ENCODE measurements at regions not wholly inside any gene's neighbourhood (a gene's known extent, or its start where the extent isn't known, plus 50 kb on each side); places are given as distances from the start of the nearest gene placed in this dataset.

GRCh38 chr13:63201493-63201892 is 1785.8 kb upstream of the PCDH20 start:
- Histone ChIP-seq H3K27me3 (ENCODE audit: control insufficient read depth in 1 of 2, insufficient read depth in 2 of 2, low read length in 2 of 2) (no peaks in the 10 kb centered on the region), H3K9me3 (ENCODE audit: low read length) (no peaks in the 10 kb centered on the region), H3K4me1 (ENCODE audit: insufficient read depth, low read length) (no peaks in the 10 kb centered on the region), H3K9ac (ENCODE audit: insufficient read depth, low read depth, low read length) (no peak overlapping the region), H3K79me2 (ENCODE audit: insufficient read depth, low read length) (no peaks in the 10 kb centered on the region), H3K4me3 (replicated peaks in 1 of 3; ENCODE audit: insufficient read depth in 1 of 3, low read depth in 2 of 3, low read length in 3 of 3) (no peak overlapping the region), H3K36me3 (replicated peaks in 1 of 2; ENCODE audit: control insufficient read depth in 1 of 2, insufficient read depth in 2 of 2, low read length in 2 of 2) (no peaks in the 10 kb centered on the region), H4K20me1 (ENCODE audit: insufficient read depth, low read length) (no peaks in the 10 kb centered on the region), H2AFZ (ENCODE audit: low read length) (no peak overlapping the region), H3K27ac (ENCODE audit: extremely low read length, insufficient read depth, low read length) (no peak overlapping the region), H3K4me2 (ENCODE audit: low read depth, low read length) (no peak overlapping the region)
- DNase-seq (ENCODE audit: low spot score) (no peak), ATAC-seq (no peak), FAIRE-seq (no peak)
- BruUV-seq (replicated peaks) = no TSS peak
- WGBS (ENCODE audit: low lambda C conversion rate) = 67% methylated on average over 1 of the region's 1 CpG
- intact Hi-C loops (cut with micrococcal nuclease; ENCODE audit: unreplicated experiment) (no loop called here), in situ Hi-C loops (cut with HindIII; ENCODE audit: extremely low pct_ligation_motif_present, low pct_unique_long_range_greater_than_20kb) (no loop called here)
- ChIA-PET POLR2A (no interaction called here), CTCF (ENCODE audit: low intra/inter-chr PET ratio, low total read pairs) (no interaction called here)
- no peak for TF ChIP-seq ZNF547 (CRISPR knock-in tag; IDR thresholded peaks at IDR 0.05)
- no peak for TF ChIP-seq MTF1 (CRISPR knock-in tag; IDR thresholded peaks at IDR 0.05)
- no peak for TF ChIP-seq TFDP1 (CRISPR knock-in tag; IDR thresholded peaks at IDR 0.05; ENCODE audit: borderline replicate concordance)
- no peak for TF ChIP-seq TEAD3 (CRISPR knock-in tag; optimal IDR thresholded peaks at IDR 0.05; ENCODE audit: borderline replicate concordance)
- no peak for TF ChIP-seq ZMYM2 (CRISPR knock-in tag; IDR thresholded peaks at IDR 0.05)
- no peak for TF ChIP-seq CC2D1A (CRISPR knock-in tag; IDR thresholded peaks at IDR 0.05)
- no peak for TF ChIP-seq ZNF225 (CRISPR knock-in tag; IDR thresholded peaks at IDR 0.05)
- no peak for TF ChIP-seq ZNF282 (IDR thresholded peaks at IDR 0.05; ENCODE audit: partially characterized antibody)
- no peak for TF ChIP-seq HHEX (CRISPR knock-in tag; IDR thresholded peaks at IDR 0.05)
- TF ChIP-seq ZNF75D (CRISPR knock-in tag; IDR thresholded peaks at IDR 0.05; ENCODE audit: borderline replicate concordance) = no peak

- DNase-seq (ENCODE audit: low spot score) (no peak), ATAC-seq (no peak), FAIRE-seq (no peak)
- Histone ChIP-seq H3K9me3 (ENCODE audit: low read length) (no peaks in the 10 kb centered on the region), H3K36me3 (replicated peaks in 1 of 2; ENCODE audit: control insufficient read depth in 1 of 2, insufficient read depth in 2 of 2, low read length in 2 of 2) (no peaks in the 10 kb centered on the region), H3K27ac (ENCODE audit: extremely low read length, insufficient read depth, low read length) (no peak overlapping the region), H3K27me3 (ENCODE audit: control insufficient read depth in 1 of 2, insufficient read depth in 2 of 2, low read length in 2 of 2) (no peaks in the 10 kb centered on the region), H3K4me3 (replicated peaks in 1 of 3; ENCODE audit: insufficient read depth in 1 of 3, low read depth in 2 of 3, low read length in 3 of 3) (no peak overlapping the region), H3K4me1 (ENCODE audit: insufficient read depth, low read length) (no peaks in the 10 kb centered on the region), H4K20me1 (ENCODE audit: insufficient read depth, low read length) (no peaks in the 10 kb centered on the region), H3K79me2 (ENCODE audit: insufficient read depth, low read length) (no peaks in the 10 kb centered on the region), H3K9ac (ENCODE audit: insufficient read depth, low read depth, low read length) (no peak overlapping the region), H2AFZ (ENCODE audit: low read length) (no peak overlapping the region), H3K4me2 (ENCODE audit: low read depth, low read length) (no peak overlapping the region)
- in situ Hi-C loops (cut with HindIII; ENCODE audit: extremely low pct_ligation_motif_present, low pct_unique_long_range_greater_than_20kb) (no loop called here), intact Hi-C loops (cut with micrococcal nuclease; ENCODE audit: unreplicated experiment) (no loop called here)
- POLR2A ChIA-PET = no interaction called here
- CTCF ChIA-PET (ENCODE audit: low intra/inter-chr PET ratio, low total read pairs) = no interaction called here
- BruUV-seq (replicated peaks) = no TSS peak
- TF ChIP-seq MIER2 (CRISPR knock-in tag; IDR thresholded peaks at IDR 0.05) (no peak), ZMYM4 (CRISPR knock-in tag; IDR thresholded peaks at IDR 0.05) (no peak), ZNF567 (CRISPR knock-in tag; IDR thresholded peaks at IDR 0.05; ENCODE audit: borderline replicate concordance) (no peak), ZNF879 (CRISPR knock-in tag; IDR thresholded peaks at IDR 0.05) (no peak)
- TF ChIP-seq, protein P1, sequence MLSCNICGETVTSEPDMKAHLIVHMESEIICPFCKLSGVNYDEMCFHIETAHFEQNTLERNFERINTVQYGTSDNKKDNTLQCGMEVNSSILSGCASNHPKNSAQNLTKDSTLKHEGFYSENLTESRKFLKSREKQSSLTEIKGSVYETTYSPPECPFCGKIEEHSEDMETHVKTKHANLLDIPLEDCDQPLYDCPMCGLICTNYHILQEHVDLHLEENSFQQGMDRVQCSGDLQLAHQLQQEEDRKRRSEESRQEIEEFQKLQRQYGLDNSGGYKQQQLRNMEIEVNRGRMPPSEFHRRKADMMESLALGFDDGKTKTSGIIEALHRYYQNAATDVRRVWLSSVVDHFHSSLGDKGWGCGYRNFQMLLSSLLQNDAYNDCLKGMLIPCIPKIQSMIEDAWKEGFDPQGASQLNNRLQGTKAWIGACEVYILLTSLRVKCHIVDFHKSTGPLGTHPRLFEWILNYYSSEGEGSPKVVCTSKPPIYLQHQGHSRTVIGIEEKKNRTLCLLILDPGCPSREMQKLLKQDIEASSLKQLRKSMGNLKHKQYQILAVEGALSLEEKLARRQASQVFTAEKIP (CRISPR knock-in tag; IDR thresholded peaks at IDR 0.05; ENCODE audit: borderline replicate concordance) = no peak
- TF ChIP-seq, protein P2, sequence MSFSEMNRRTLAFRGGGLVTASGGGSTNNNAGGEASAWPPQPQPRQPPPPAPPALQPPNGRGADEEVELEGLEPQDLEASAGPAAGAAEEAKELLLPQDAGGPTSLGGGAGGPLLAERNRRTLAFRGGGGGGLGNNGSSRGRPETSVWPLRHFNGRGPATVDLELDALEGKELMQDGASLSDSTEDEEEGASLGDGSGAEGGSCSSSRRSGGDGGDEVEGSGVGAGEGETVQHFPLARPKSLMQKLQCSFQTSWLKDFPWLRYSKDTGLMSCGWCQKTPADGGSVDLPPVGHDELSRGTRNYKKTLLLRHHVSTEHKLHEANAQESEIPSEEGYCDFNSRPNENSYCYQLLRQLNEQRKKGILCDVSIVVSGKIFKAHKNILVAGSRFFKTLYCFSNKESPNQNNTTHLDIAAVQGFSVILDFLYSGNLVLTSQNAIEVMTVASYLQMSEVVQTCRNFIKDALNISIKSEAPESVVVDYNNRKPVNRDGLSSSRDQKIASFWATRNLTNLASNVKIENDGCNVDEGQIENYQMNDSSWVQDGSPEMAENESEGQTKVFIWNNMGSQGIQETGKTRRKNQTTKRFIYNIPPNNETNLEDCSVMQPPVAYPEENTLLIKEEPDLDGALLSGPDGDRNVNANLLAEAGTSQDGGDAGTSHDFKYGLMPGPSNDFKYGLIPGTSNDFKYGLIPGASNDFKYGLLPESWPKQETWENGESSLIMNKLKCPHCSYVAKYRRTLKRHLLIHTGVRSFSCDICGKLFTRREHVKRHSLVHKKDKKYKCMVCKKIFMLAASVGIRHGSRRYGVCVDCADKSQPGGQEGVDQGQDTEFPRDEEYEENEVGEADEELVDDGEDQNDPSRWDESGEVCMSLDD (CRISPR knock-in tag; IDR thresholded peaks at IDR 0.05; ENCODE audit: borderline replicate concordance) = no peak
Measured at GRCh38 chr13:63199508-63199907, 1783.9 kb upstream of the PCDH20 start.
